Body of pancreas (tissue), 4 donors: ENCODE measurements at regions not wholly inside any gene's neighbourhood (a gene's known extent, or its start where the extent isn't known, plus 50 kb on each side); places are given as distances from the start of the nearest gene placed in this dataset.

Experiments
- ATAC-seq: fragments of 150-250 bp; one replicate; pipeline ENCODE4 v1.9.1; 2016
- DNase-seq, 4 donors: peaks; one replicate each; pipeline ENCODE4 v3.0.0-alpha.2; 2019
- H3K27ac ChIP-seq, 4 donors: fragments of 200-600 bp; sonication (generic); 1 replicate in 3 of 4; 2 replicates in 1 of 4; pipeline versions ENCODE4 v1.5.1 to v1.6.1; 2016 to 2019; ENCODE audit warnings: mild to moderate bottlenecking in 1 of 4, mixed read lengths in 1 of 4, moderate library complexity in 1 of 4
- H3K27me3 ChIP-seq, 2 donors: fragments of 200-600 bp; sonication (generic); one replicate each; pipeline ENCODE4 v1.6.0; 2016; ENCODE audit warnings: mild to moderate bottlenecking in 1 of 2
- H3K36me3 ChIP-seq, 2 donors: fragments of 200-600 bp; sonication (generic); replicated peaks in 1 of 2; 2 replicates each; pipeline ENCODE4 v1.5.1; 2016; ENCODE audit warnings: low read depth in 2 of 2; ENCODE audit not compliant: insufficient read depth in 1 of 2
- H3K4me1 ChIP-seq: fragments of 200-600 bp; sonication (generic); one replicate; pipeline ENCODE4 v1.6.0; 2016
- H3K4me3 ChIP-seq, 2 donors: fragments of 200-600 bp; sonication (generic); 1 replicate in 1 of 2; 2 replicates in 1 of 2; pipeline ENCODE4 v1.5.1; 2016 to 2019
- H3K9me3 ChIP-seq, 3 donors: fragments of 200-600 bp; sonication (generic); 1 replicate in 2 of 3; 2 replicates in 1 of 3; pipeline ENCODE4 v1.5.1; 2016
- POLR2A ChIP-seq, 3 donors: fragments of 450-650 bp; IDR thresholded peaks; one replicate each; pipeline ENCODE4 v1.6.1; 2016; ENCODE audit warnings: antibody characterized with exemption in 3 of 3, mild to moderate bottlenecking in 2 of 3
- WGBS, 2 donors: methylation state at CpG; one replicate each; pipeline ENCODE4 v1.1.5; 2017; 5-methylcytosine and 5-hydroxymethylcytosine counted together
- intact Hi-C: fragments of 100-400 bp; cut with DNase I; formaldehyde crosslinking; loops from one replicate; pipeline ENCODE4 v1.15.1; 2023
- TF ChIP-seq, protein P1 (sequence below), 7 experiments: fragments of 450-650 bp in 4 of 7; fragments of 200-600 bp in 3 of 7; sonication (generic) in 3 of 7; IDR thresholded peaks; one replicate each; pipeline ENCODE4 v1.5.1; 2016 to 2019; ENCODE audit warnings: antibody characterized with exemption in 7 of 7

DNA sequence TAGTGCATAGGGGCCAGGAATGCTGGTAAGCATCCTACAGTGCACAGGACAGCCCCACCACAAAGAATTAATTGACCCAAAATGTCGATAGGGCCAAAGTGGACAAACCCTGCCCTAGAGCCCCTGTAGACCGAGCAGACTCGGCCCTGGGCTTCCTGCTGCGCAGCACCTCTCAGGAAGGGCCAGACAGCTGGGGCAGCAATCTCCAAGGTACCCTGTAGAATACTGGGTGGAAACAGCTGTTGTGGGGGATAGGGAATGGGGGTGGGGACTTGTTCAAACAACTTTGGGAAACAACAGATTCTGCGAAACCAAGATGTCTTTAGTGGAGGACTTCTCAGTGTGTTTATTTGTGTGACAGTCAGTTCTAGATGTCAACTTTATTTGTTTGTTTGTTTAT is 67.1 kb downstream of the MRPL46 start:
- Histone ChIP-seq H3K27ac (no peak overlapping the region), H3K27me3 (peaks cover 0 to 4% of the 10 kb centered on the region in 2 donors), H3K9me3 (no peaks in the 10 kb centered on the region), H3K36me3 (no peaks in the 10 kb centered on the region), H3K4me3 (no peak overlapping the region), H3K4me1 (no peaks in the 10 kb centered on the region)
- TF ChIP-seq, protein P1, sequence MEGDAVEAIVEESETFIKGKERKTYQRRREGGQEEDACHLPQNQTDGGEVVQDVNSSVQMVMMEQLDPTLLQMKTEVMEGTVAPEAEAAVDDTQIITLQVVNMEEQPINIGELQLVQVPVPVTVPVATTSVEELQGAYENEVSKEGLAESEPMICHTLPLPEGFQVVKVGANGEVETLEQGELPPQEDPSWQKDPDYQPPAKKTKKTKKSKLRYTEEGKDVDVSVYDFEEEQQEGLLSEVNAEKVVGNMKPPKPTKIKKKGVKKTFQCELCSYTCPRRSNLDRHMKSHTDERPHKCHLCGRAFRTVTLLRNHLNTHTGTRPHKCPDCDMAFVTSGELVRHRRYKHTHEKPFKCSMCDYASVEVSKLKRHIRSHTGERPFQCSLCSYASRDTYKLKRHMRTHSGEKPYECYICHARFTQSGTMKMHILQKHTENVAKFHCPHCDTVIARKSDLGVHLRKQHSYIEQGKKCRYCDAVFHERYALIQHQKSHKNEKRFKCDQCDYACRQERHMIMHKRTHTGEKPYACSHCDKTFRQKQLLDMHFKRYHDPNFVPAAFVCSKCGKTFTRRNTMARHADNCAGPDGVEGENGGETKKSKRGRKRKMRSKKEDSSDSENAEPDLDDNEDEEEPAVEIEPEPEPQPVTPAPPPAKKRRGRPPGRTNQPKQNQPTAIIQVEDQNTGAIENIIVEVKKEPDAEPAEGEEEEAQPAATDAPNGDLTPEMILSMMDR (IDR thresholded peaks at IDR 0.05): no peak
- no peak for TF ChIP-seq POLR2A (IDR thresholded peaks at IDR 0.05)
- intact Hi-C loops: no loop called here
- DNase-seq: no peak
- no peak for ATAC-seq
- 68 to 75% methylated on average over 5 of the region's 5 CpGs for WGBS, 2 donors

DNA sequence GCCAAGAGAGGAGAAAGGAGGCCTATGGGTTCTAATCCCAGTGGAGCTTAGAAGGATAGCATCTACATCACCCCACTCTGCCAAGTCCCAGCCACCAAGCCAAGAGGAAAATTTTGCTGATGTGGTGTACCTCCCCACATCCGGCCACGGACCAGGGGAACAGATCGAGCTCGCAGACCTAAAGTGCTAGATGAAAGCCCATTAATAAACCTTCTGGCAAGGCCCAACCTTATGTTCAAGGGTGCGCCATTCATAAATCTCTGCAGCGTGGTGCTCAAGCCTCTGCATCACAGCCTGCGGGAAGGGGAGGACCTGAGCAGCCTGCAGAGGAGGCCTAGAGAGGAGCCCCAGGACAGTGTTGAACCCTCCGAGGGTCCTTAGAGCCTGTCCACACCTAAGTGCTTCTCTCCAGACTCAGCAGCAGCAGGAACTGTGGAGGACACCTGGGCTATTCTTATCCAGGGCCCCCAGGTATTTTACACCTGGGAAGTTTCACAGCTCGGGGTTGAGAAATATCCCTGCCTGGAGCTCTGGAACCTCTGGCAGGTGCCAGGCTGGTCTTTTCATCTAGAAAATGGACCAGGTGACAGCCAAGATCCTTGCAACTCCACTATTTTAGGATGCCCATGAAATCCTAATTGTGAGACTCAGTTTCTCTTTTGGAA is 68.0 kb downstream of the MRPL46 start:
- H3K36me3 ChIP-seq: no peaks in the 10 kb centered on the region
- no peaks in the 10 kb centered on the region for H3K9me3 ChIP-seq
- H3K4me3 ChIP-seq: no peak overlapping the region
- peaks cover 0 to 4% of the 10 kb centered on the region in 2 donors for H3K27me3 ChIP-seq
- WGBS, 2 donors: 63 to 71% methylated on average over 7 to 9 of the region's 9 CpGs
- no peak for ATAC-seq
- H3K27ac ChIP-seq: no peak overlapping the region
- no peak for DNase-seq
- no peak for TF ChIP-seq POLR2A (IDR thresholded peaks at IDR 0.05)
- TF ChIP-seq, protein P1 (IDR thresholded peaks at IDR 0.05): no peak
- intact Hi-C loops: no loop called here
- H3K4me1 ChIP-seq: no peaks in the 10 kb centered on the region

DNA sequence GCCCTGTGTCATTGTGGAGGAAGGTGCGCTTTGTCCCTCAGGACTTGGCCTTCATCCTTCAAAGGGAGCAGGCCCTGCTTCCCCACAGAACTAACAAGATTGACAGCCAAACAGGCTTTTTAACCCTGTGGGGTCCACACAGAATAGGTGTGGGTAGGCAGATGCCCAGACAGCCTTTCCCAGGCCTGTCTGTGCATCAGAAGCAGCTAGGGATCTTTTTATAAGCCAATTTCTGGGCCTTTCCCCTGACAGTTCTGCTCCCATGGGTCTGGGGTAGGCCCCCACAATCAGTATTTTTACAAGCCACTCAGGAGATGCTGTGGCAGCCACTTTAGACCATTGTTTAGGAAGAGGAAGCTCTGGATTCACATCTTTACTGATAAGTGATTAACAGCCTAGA is 69.2 kb downstream of the MRPL46 start:
- intact Hi-C loops: no loop called here
- no peak for TF ChIP-seq POLR2A (IDR thresholded peaks at IDR 0.05)
- TF ChIP-seq, protein P1 (IDR thresholded peaks at IDR 0.05): no peak
- no peaks in the 10 kb centered on the region for H3K9me3 ChIP-seq
- no peak for DNase-seq
- peaks cover 0 to 4% of the 10 kb centered on the region in 2 donors for H3K27me3 ChIP-seq
- H3K36me3 ChIP-seq: no peaks in the 10 kb centered on the region
- 75% methylated on average over 1 of the region's 1 CpG; no CpG with 5 or more reads in 1 of the 2 donors for WGBS, 2 donors
- H3K27ac ChIP-seq: no peak overlapping the region
- no peaks in the 10 kb centered on the region for H3K4me1 ChIP-seq
- no peak for ATAC-seq
- H3K4me3 ChIP-seq: no peak overlapping the region

DNA sequence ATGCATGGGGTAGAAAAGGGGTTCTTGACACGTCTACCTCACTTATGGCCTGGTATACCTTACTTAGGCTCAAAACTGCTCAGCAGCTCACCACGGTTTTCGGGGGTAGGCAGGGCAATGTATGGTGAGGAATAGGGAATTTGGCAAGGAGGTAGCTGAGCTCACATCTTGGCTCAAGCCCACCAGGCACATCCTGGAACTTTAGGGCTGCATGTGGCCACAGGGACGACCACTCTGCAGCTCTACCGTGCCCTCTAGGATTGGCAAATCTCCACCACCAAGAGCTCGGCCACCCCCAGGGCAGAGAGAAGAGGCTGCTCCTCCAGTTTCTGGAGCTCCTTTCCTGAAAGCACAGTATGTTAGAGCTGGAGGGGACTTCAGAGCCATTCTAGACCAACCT is 69.7 kb downstream of the MRPL46 start:
- Histone ChIP-seq H3K4me1 (no peaks in the 10 kb centered on the region), H3K36me3 (no peaks in the 10 kb centered on the region), H3K27ac (no peak overlapping the region), H3K27me3 (peaks cover 0 to 2% of the 10 kb centered on the region in 2 donors), H3K4me3 (no peak overlapping the region), H3K9me3 (no peaks in the 10 kb centered on the region)
- 59 to 77% methylated on average over 6 of the region's 6 CpGs for WGBS, 2 donors
- DNase-seq (no peak), ATAC-seq (no peak)
- intact Hi-C loops: no loop called here
- no peak for TF ChIP-seq POLR2A (IDR thresholded peaks at IDR 0.05)
- TF ChIP-seq, protein P1 (IDR thresholded peaks at IDR 0.05): no peak
